ENCODE measurements at regions not wholly inside any gene's neighbourhood (a gene's known extent, or its start where the extent isn't known, plus 50 kb on each side); places are given as distances from the start of the nearest gene placed in this dataset.

- no peak for TF ChIP-seq REST (IDR thresholded peaks at IDR 0.05; ENCODE audit: insufficient read depth in 1 of 2, low read depth in 2 of 2, low read length in 2 of 2)
- TF ChIP-seq POLR2AphosphoS5 (IDR thresholded peaks at IDR 0.05; ENCODE audit: low read depth, low read length), result no peak
- TF ChIP-seq SIN3A (IDR thresholded peaks at IDR 0.05; ENCODE audit: borderline replicate concordance, insufficient read depth, low read length), result no peak
Measured at GRCh38 chr3:73893089-73893488, 268.3 kb upstream of the PDZRN3 start.

Data from PFSK-1 (cell line).